ENCODE measurements at regions not wholly inside any gene's neighbourhood (a gene's known extent, or its start where the extent isn't known, plus 50 kb on each side); places are given as distances from the start of the nearest gene placed in this dataset.

GRCh38 chr12:111081600-111081999 is 161.2 kb upstream of the MYL2 start:
- intact Hi-C loops (cut with DNase I): no loop called here
- Histone ChIP-seq H3K27ac (no peak overlapping the region), H3K27me3 (peaks cover 0 to 28% (median 0%) of the 10 kb centered on the region in 3 donors), H3K36me3 (no peaks in the 10 kb centered on the region), H3K4me3 (no peak overlapping the region), H3K4me1 (no peaks in the 10 kb centered on the region), H3K9me3 (no peaks in the 10 kb centered on the region)
- 75 to 84% methylated on average over 5 of the region's 5 CpGs for WGBS, 2 donors
- no peak for DNase-seq
- TF ChIP-seq EP300 (IDR thresholded peaks at IDR 0.05): no peak
- TF ChIP-seq POLR2A (IDR thresholded peaks at IDR 0.05): no peak
- TF ChIP-seq POLR2AphosphoS5 (IDR thresholded peaks at IDR 0.05): no peak
- TF ChIP-seq CTCF (IDR thresholded peaks at IDR 0.05): no peak

GRCh38 chr12:111078731-111079130 is 158.4 kb upstream of the MYL2 start:
- 90 to 92% methylated on average over 4 of the region's 4 CpGs for WGBS, 2 donors
- Histone ChIP-seq H3K36me3 (no peaks in the 10 kb centered on the region), H3K9me3 (no peaks in the 10 kb centered on the region), H3K4me3 (no peak overlapping the region), H3K27ac (no peak overlapping the region), H3K27me3 (peaks cover 0 to 23% (median 0%) of the 10 kb centered on the region in 3 donors), H3K4me1 (no peaks in the 10 kb centered on the region)
- no peak for DNase-seq
- intact Hi-C loops (cut with DNase I): no loop called here
- TF ChIP-seq EP300 (IDR thresholded peaks at IDR 0.05) (no peak), CTCF (IDR thresholded peaks at IDR 0.05) (no peak), POLR2A (IDR thresholded peaks at IDR 0.05) (no peak), POLR2AphosphoS5 (IDR thresholded peaks at IDR 0.05) (no peak)

- Histone ChIP-seq H3K4me3 (no peak overlapping the region), H3K27me3 (peaks cover 0 to 12% (median 0%) of the 10 kb centered on the region in 3 donors), H3K9me3 (peaks cover 0 to 3% (median 0%) of the 10 kb centered on the region in 4 donors), H3K27ac (no peak overlapping the region), H3K4me1 (no peaks in the 10 kb centered on the region), H3K36me3 (no peaks in the 10 kb centered on the region)
- WGBS, 2 donors: 18 to 57% methylated on average over 23 of the region's 23 CpGs
- DNase-seq: no peak
- no peak for TF ChIP-seq POLR2A (IDR thresholded peaks at IDR 0.05)
- TF ChIP-seq CTCF (IDR thresholded peaks at IDR 0.05): no peak
- intact Hi-C loops (cut with DNase I): no loop called here
Measured at GRCh38 chr12:111076611-111077451, 156.5 kb upstream of the MYL2 start.

GRCh38 chr12:111076199-111076598 is 155.8 kb upstream of the MYL2 start:
- intact Hi-C loops (cut with DNase I): no loop called here
- no peak overlapping the region for H3K27ac ChIP-seq

More at GRCh38 chr12:111076199-111076598, 155.8 kb upstream of the MYL2 start:
- peaks cover 0 to 5% (median 0%) of the 10 kb centered on the region in 4 donors for H3K9me3 ChIP-seq
- H3K4me1 ChIP-seq: no peaks in the 10 kb centered on the region
- H3K36me3 ChIP-seq: no peaks in the 10 kb centered on the region
- H3K4me3 ChIP-seq: no peak overlapping the region
- WGBS, 2 donors: 43 to 75% methylated on average over 1 of the region's 1 CpG
- peaks cover 0 to 5% (median 0%) of the 10 kb centered on the region in 3 donors for H3K27me3 ChIP-seq
- DNase-seq: no peak
- TF ChIP-seq POLR2AphosphoS5 (IDR thresholded peaks at IDR 0.05) (no peak), POLR2A (IDR thresholded peaks at IDR 0.05) (no peak), CTCF (IDR thresholded peaks at IDR 0.05) (no peak), EP300 (IDR thresholded peaks at IDR 0.05) (no peak)

All from sigmoid colon (tissue), 6 donors.